Transverse colon (tissue), 4 donors: ENCODE measurements at regions not wholly inside any gene's neighbourhood (a gene's known extent, or its start where the extent isn't known, plus 50 kb on each side); places are given as distances from the start of the nearest gene placed in this dataset.

Source experiments
- DNase-seq: peaks from one replicate; pipeline ENCODE4 v3.0.0-alpha.2; 2019
- H3K27ac ChIP-seq, 4 donors: fragments of 200-600 bp; sonication (generic); 2 replicates each; pipeline ENCODE4 v1.5.1; 2016 to 2018; ENCODE audit warnings: inconsistent platforms in 4 of 4
- H3K27me3 ChIP-seq: fragments of 200-600 bp; sonication (generic); 2 replicates; pipeline ENCODE4 v1.5.1; 2017; ENCODE audit warnings: inconsistent platforms
- H3K36me3 ChIP-seq, 4 donors: fragments of 200-600 bp; sonication (generic); 2 replicates each; pipeline ENCODE4 v1.5.1; 2017 to 2019; ENCODE audit warnings: inconsistent platforms in 4 of 4
- H3K4me1 ChIP-seq, 4 donors: fragments of 200-600 bp; sonication (generic); 2 replicates each; pipeline ENCODE4 v1.5.1; 2017 to 2020; ENCODE audit warnings: inconsistent platforms in 4 of 4
- H3K4me3 ChIP-seq, 4 donors: fragments of 200-600 bp; sonication (generic); 1 replicate in 1 of 4; 2 replicates in 3 of 4; pipeline versions ENCODE4 v1.5.1 to v1.6.1; 2017 to 2019; ENCODE audit warnings: inconsistent platforms in 4 of 4
- H3K9me3 ChIP-seq, 2 donors: fragments of 200-600 bp; sonication (generic); 2 replicates each; pipeline ENCODE4 v1.5.1; 2017 to 2019; ENCODE audit warnings: inconsistent platforms in 2 of 2
- CTCF ChIP-seq, 5 experiments: fragments of 200-600 bp in 3 of 5; fragments of 450-650 bp in 2 of 5; sonication (generic) in 3 of 5; IDR thresholded peaks; 1 replicate in 2 of 5; 2 replicates in 3 of 5; pipeline ENCODE4 v1.5.1; 2016 to 2017; ENCODE audit warnings: antibody characterized with exemption in 5 of 5, inconsistent platforms in 3 of 5, mild to moderate bottlenecking in 2 of 5, moderate library complexity in 1 of 5
- EP300 ChIP-seq: sonication (generic); formaldehyde crosslinking; IDR thresholded peaks from one replicate; pipeline ENCODE4 v1.6.1; 2017; ENCODE audit warnings: antibody characterized with exemption, low read depth
- POLR2A ChIP-seq: fragments of 450-650 bp; IDR thresholded peaks from one replicate; pipeline ENCODE4 v1.6.1; 2016; ENCODE audit warnings: antibody characterized with exemption, mild to moderate bottlenecking, moderate library complexity
- POLR2AphosphoS5 ChIP-seq, 3 donors: sonication (generic); formaldehyde crosslinking; IDR thresholded peaks; one replicate each; pipeline ENCODE4 v1.6.1; 2016; ENCODE audit warnings: antibody characterized with exemption in 3 of 3
- WGBS, 2 donors: methylation state at CpG; one replicate each; pipeline ENCODE4 v1.1.5; 2018; ENCODE audit warnings: low coverage in 1 of 2; 5-methylcytosine and 5-hydroxymethylcytosine counted together
- in situ Hi-C, 4 donors: fragments of 200-750 bp; cut with MboI; loops; one replicate each; pipeline versions ENCODE4 v1.15.0 to v1.15.1; 2017; ENCODE audit warnings: low sequenced_read_pairs in 3 of 4, low pct_ligation_motif_present in 1 of 4, low pct_unique_long_range_greater_than_20kb in 1 of 4
- intact Hi-C: fragments of 100-400 bp; cut with DNase I; formaldehyde crosslinking; loops from one replicate; pipeline ENCODE4 v1.15.1; 2023; ENCODE audit warnings: low total_unique reads

- H3K4me1 ChIP-seq = no peaks in the 10 kb centered on the region
- in situ Hi-C loops = no loop called here
- H3K27ac ChIP-seq = no peak overlapping the region
- H3K27me3 ChIP-seq = no peaks in the 10 kb centered on the region
- WGBS, 2 donors = 29 to 40% methylated on average over 2 of the region's 2 CpGs
- TF ChIP-seq EP300 = no peak
- TF ChIP-seq POLR2AphosphoS5 (IDR thresholded peaks at IDR 0.05) = no peak
- no peak for TF ChIP-seq CTCF (IDR thresholded peaks at IDR 0.05)
- no peak for TF ChIP-seq POLR2A
- no peak overlapping the region for H3K4me3 ChIP-seq
- H3K9me3 ChIP-seq = no peaks in the 10 kb centered on the region
- intact Hi-C loops = no loop called here
- no peaks in the 10 kb centered on the region for H3K36me3 ChIP-seq
- DNase-seq = no peak
Observed at GRCh38 chr1:239735111-239735510, 348.7 kb downstream of the CHRM3 start.

GRCh38 chr1:239736479-239736878, 350.1 kb downstream of the CHRM3 start:
- H3K4me3 ChIP-seq = no peak overlapping the region
- intact Hi-C loops (no loop called here), in situ Hi-C loops (no loop called here)
- H3K36me3 ChIP-seq = no peaks in the 10 kb centered on the region
- TF ChIP-seq POLR2AphosphoS5 (IDR thresholded peaks at IDR 0.05) (no peak), CTCF (IDR thresholded peaks at IDR 0.05) (no peak), EP300 (no peak), POLR2A (no peak)
- no peak overlapping the region for H3K27ac ChIP-seq
- H3K9me3 ChIP-seq = no peaks in the 10 kb centered on the region
- H3K4me1 ChIP-seq = no peaks in the 10 kb centered on the region
- no peak for DNase-seq
- 69 to 73% methylated on average over 2 of the region's 2 CpGs for WGBS, 2 donors
- H3K27me3 ChIP-seq = no peaks in the 10 kb centered on the region

- no peak for DNase-seq
- in situ Hi-C loops (no loop called here), intact Hi-C loops (no loop called here)
- H3K27ac ChIP-seq = no peak overlapping the region
- H3K4me3 ChIP-seq = no peak overlapping the region
- TF ChIP-seq POLR2A (no peak), POLR2AphosphoS5 (IDR thresholded peaks at IDR 0.05) (no peak), EP300 (no peak), CTCF (IDR thresholded peaks at IDR 0.05) (no peak)
- WGBS, 2 donors = 73 to 75% methylated on average over 1 to 2 of the region's 2 CpGs
- no peaks in the 10 kb centered on the region for H3K4me1 ChIP-seq
- no peaks in the 10 kb centered on the region for H3K9me3 ChIP-seq
- H3K27me3 ChIP-seq = no peaks in the 10 kb centered on the region
- no peaks in the 10 kb centered on the region for H3K36me3 ChIP-seq
Observed at GRCh38 chr1:239739375-239739774, 352.3 kb upstream of the FMN2 start.

- DNase-seq = no peak
- in situ Hi-C loops = no loop called here
- TF ChIP-seq EP300 = no peak
- TF ChIP-seq POLR2AphosphoS5 (IDR thresholded peaks at IDR 0.05) = no peak
- TF ChIP-seq POLR2A = no peak
- no peak for TF ChIP-seq CTCF (IDR thresholded peaks at IDR 0.05)
Observed at GRCh38 chr1:239739919-239740318, 351.8 kb upstream of the FMN2 start.

More at GRCh38 chr1:239739919-239740318, 351.8 kb upstream of the FMN2 start:
- Histone ChIP-seq H3K27ac (no peak overlapping the region), H3K27me3 (no peaks in the 10 kb centered on the region), H3K4me3 (no peak overlapping the region), H3K9me3 (no peaks in the 10 kb centered on the region), H3K36me3 (no peaks in the 10 kb centered on the region), H3K4me1 (no peaks in the 10 kb centered on the region)
- intact Hi-C loops = no loop called here
- 84 to 100% methylated on average over 2 of the region's 2 CpGs for WGBS, 2 donors
